ENCODE measurements at regions not wholly inside any gene's neighbourhood (a gene's known extent, or its start where the extent isn't known, plus 50 kb on each side); places are given as distances from the start of the nearest gene placed in this dataset.

GRCh38 chr12:23221926-23222325 lies 597.0 kb downstream of the ETNK1 start:
- intact Hi-C loops (cut with DNase I; ENCODE audit: low total_unique reads), result no loop called here
- WGBS, 2 donors, result 45 to 60% methylated on average over 1 of the region's 1 CpG
- DNase-seq, result no peak

GRCh38 chr12:23222801-23223200 lies 597.8 kb downstream of the ETNK1 start:
- intact Hi-C loops (cut with DNase I; ENCODE audit: low total_unique reads), result no loop called here
- Histone ChIP-seq H3K27ac (no peak overlapping the region), H3K4me3 (no peak overlapping the region), H3K4me1 (peaks cover 6% of the 10 kb centered on the region), H3K27me3 (no peaks in the 10 kb centered on the region), H3K9me3 (no peaks in the 10 kb centered on the region), H3K36me3 (ENCODE audit: low read depth, missing control alignments) (no peaks in the 10 kb centered on the region)
- DNase-seq, result no peak
- no peak for TF ChIP-seq CTCF (IDR thresholded peaks at IDR 0.05)
- TF ChIP-seq POLR2A (IDR thresholded peaks at IDR 0.05), result no peak
- WGBS, 2 donors, result 71 to 88% methylated on average over 3 of the region's 3 CpGs

More at GRCh38 chr12:23221926-23222325, 597.0 kb downstream of the ETNK1 start:
- Histone ChIP-seq H3K9me3 (no peaks in the 10 kb centered on the region), H3K27me3 (no peaks in the 10 kb centered on the region), H3K4me3 (no peak overlapping the region), H3K36me3 (ENCODE audit: low read depth, missing control alignments) (no peaks in the 10 kb centered on the region), H3K27ac (no peak overlapping the region), H3K4me1 (peaks cover 6% of the 10 kb centered on the region)
- no peak for TF ChIP-seq CTCF (IDR thresholded peaks at IDR 0.05)
- TF ChIP-seq POLR2A (IDR thresholded peaks at IDR 0.05), result no peak

DNA sequence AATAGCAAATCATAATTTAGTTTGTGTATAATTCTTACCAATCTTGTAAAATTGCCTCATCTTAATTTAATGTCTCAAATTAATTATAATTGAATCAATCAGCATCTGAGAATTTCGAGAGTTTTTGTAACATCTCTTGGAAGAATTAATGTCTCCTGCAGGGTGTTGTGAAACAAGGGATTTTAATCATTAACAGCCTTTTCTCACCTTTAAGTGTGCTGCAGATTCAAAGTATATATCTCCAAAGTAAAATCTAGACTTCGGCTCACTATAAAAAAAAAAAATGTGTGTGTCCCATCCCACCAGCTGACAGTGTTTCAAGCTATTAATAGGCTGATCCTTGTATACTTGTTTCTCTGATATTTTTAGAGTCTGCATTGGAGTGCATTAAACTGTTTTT lies 603.1 kb downstream of the ETNK1 start:
- H3K27me3 ChIP-seq, result no peaks in the 10 kb centered on the region
- WGBS, 2 donors, result 76 to 83% methylated on average over 2 of the region's 2 CpGs
- intact Hi-C loops (cut with DNase I; ENCODE audit: low total_unique reads), result no loop called here
- DNase-seq, result no peak
- no peaks in the 10 kb centered on the region for H3K9me3 ChIP-seq
- no peaks in the 10 kb centered on the region for H3K36me3 ChIP-seq (ENCODE audit: low read depth, missing control alignments)
- peaks cover 6% of the 10 kb centered on the region for H3K4me1 ChIP-seq
- H3K27ac ChIP-seq, result no peak overlapping the region
- TF ChIP-seq CTCF (IDR thresholded peaks at IDR 0.05) (no peak), POLR2A (IDR thresholded peaks at IDR 0.05) (no peak)
- H3K4me3 ChIP-seq, result no peak overlapping the region

DNA sequence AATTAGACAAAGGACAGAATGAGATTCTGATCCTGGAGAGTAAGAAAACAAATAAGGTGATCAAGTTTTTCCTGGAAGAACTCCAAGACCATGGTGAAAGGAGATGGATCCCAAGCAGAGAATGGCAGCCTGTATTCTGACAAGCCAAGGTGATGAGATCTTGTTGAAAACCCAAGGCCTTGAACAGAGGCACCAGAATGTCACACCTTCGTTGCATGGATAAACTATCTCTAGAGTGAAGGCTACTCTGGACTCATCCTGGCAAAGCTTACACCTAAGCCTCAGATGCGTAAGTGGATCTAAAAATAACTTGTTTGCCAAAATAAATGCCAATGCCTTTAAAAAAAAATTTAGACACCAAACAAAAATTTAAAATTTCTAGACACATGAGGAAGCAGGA lies 605.9 kb downstream of the ETNK1 start:
- Histone ChIP-seq H3K27me3 (no peaks in the 10 kb centered on the region), H3K36me3 (ENCODE audit: low read depth, missing control alignments) (no peaks in the 10 kb centered on the region), H3K27ac (no peak overlapping the region), H3K4me3 (no peak overlapping the region), H3K9me3 (no peaks in the 10 kb centered on the region), H3K4me1 (peaks cover 2% of the 10 kb centered on the region)
- no peak for TF ChIP-seq CTCF (IDR thresholded peaks at IDR 0.05)
- TF ChIP-seq POLR2A (IDR thresholded peaks at IDR 0.05), result no peak
- DNase-seq, result no peak
- whole genome bisulfite sequencing, 2 donors, result 87 to 92% methylated on average over 2 of the region's 2 CpGs
- intact Hi-C loops (cut with DNase I; ENCODE audit: low total_unique reads), result no loop called here

DNA sequence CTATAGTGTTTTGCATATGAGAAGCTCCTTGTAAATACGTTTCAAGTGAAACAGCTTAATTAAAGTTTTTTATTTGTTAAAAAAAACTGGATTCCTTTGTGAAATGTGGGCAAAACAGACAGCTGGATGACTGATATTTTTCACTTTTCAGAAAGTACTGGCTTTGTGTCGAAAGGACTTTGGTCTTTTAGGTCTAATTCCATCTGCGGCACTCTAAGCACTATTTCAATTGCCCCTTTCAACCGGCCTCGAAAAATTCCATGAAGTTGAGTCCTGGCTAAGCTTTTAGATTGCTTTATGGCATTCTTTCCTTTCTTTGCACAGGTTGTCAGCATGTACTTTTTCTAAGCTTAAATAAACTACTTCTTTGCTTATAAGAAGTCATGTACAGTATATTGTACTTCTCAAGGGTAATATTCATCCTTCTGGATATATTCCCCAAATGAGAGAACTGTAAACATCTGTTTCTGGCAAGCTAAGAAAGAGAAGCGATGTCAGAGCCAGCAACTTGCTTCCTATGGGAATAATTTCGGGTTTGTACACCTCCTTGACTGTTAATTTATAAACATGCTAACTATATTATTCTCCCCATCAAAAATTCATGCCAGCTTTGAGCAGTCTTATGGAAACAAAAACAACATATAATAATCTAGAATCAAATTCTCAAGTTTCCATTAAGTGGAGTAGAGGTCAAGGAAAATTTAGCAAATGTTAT lies 611.3 kb downstream of the ETNK1 start:
- WGBS, 2 donors, result 73 to 74% methylated on average over 7 of the region's 7 CpGs
- Histone ChIP-seq H3K4me1 (no peaks in the 10 kb centered on the region), H3K9me3 (no peaks in the 10 kb centered on the region), H3K4me3 (no peak overlapping the region), H3K36me3 (ENCODE audit: low read depth, missing control alignments) (no peaks in the 10 kb centered on the region), H3K27me3 (no peaks in the 10 kb centered on the region), H3K27ac (no peak overlapping the region)
- no peak for DNase-seq
- intact Hi-C loops (cut with DNase I; ENCODE audit: low total_unique reads), result no loop called here
- TF ChIP-seq POLR2A (IDR thresholded peaks at IDR 0.05) (no peak), CTCF (IDR thresholded peaks at IDR 0.05) (no peak)

Measured in testis (tissue), 2 donors.